Spleen (tissue), 11 donors: ENCODE measurements at regions not wholly inside any gene's neighbourhood (a gene's known extent, or its start where the extent isn't known, plus 50 kb on each side); places are given as distances from the start of the nearest gene placed in this dataset.
"Not testable (repeated sequence)": the region's sequence is repeated elsewhere in the genome, so short reads cannot be mapped to it uniquely, and the experiment has no call there.

Experiments
- DNase-seq: peaks from one replicate; pipeline ENCODE4 v3.0.0-alpha.2; 2020
- H3K27ac ChIP-seq, 8 donors: fragments of 200-600 bp; sonication (generic) in 7 of 8; 1 replicate in 4 of 8; 2 replicates in 4 of 8; pipeline versions ENCODE4 v1.5.0 to v1.8.0; 2016 to 2021; ENCODE audit warnings: inconsistent platforms in 4 of 8, mild to moderate bottlenecking in 4 of 8, moderate library complexity in 1 of 8
- H3K27me3 ChIP-seq, 7 donors: fragments of 200-600 bp; sonication (generic) in 6 of 7; replicated peaks in 1 of 7; 1 replicate in 4 of 7; 2 replicates in 3 of 7; pipeline versions ENCODE4 v1.5.0 to v1.8.0; 2016 to 2021; ENCODE audit warnings: inconsistent platforms in 3 of 7, mild to moderate bottlenecking in 1 of 7
- H3K36me3 ChIP-seq, 6 donors: fragments of 200-600 bp; sonication (generic) in 5 of 6; 1 replicate in 4 of 6; 2 replicates in 2 of 6; pipeline versions ENCODE4 v1.5.0 to v1.8.0; 2016 to 2021; ENCODE audit warnings: inconsistent platforms in 2 of 6
- H3K4me1 ChIP-seq, 6 donors: fragments of 200-600 bp; sonication (generic) in 5 of 6; 1 replicate in 3 of 6; 2 replicates in 3 of 6; pipeline versions ENCODE4 v1.5.0 to v1.8.0; 2016 to 2021; ENCODE audit warnings: inconsistent platforms in 3 of 6
- H3K4me3 ChIP-seq, 8 donors: fragments of 200-600 bp; sonication (generic) in 7 of 8; 1 replicate in 4 of 8; 2 replicates in 4 of 8; pipeline versions ENCODE4 v1.5.0 to v1.8.0; 2016 to 2021; ENCODE audit warnings: inconsistent platforms in 4 of 8, mild to moderate bottlenecking in 4 of 8, moderate library complexity in 2 of 8
- H3K9me3 ChIP-seq, 8 donors: fragments of 200-600 bp; sonication (generic) in 7 of 8; 1 replicate in 4 of 8; 2 replicates in 4 of 8; pipeline versions ENCODE4 v1.5.0 to v1.8.0; 2016 to 2021; ENCODE audit warnings: inconsistent platforms in 4 of 8
- POLR2A ChIP-seq, 3 donors: fragments of 450-650 bp; IDR thresholded peaks; one replicate each; pipeline ENCODE4 v1.5.1; 2017; ENCODE audit warnings: antibody characterized with exemption in 3 of 3, mild to moderate bottlenecking in 1 of 3
- POLR2AphosphoS5 ChIP-seq, 3 donors: sonication (generic); formaldehyde crosslinking; IDR thresholded peaks; one replicate each; pipeline ENCODE4 v1.5.1; 2017; ENCODE audit warnings: antibody characterized with exemption in 3 of 3
- WGBS, 5 donors: extraction: QIAGEN DNeasy Blood & Tissue Kit in 3 of 5; methylation state at CpG; one replicate each; pipeline versions ENCODE4 v1.1.5 to v1.1.7; 2013 to 2018; 5-methylcytosine and 5-hydroxymethylcytosine counted together
- intact Hi-C: fragments of 100-400 bp; cut with DNase I; formaldehyde crosslinking; loops from one replicate; pipeline ENCODE4 v1.15.0; 2023; ENCODE audit warnings: low total_unique reads
- TF ChIP-seq, protein P1 (sequence below), 11 experiments: fragments of 200-600 bp in 7 of 11; fragments of 450-650 bp in 4 of 11; sonication (generic) in 4 of 11; IDR thresholded peaks in 8 of 11; conservative IDR thresholded peaks in 3 of 11; 1 replicate in 7 of 11; 2 replicates in 4 of 11; pipeline versions ENCODE4 v1.4.0 to v1.8.0; 2016 to 2021; ENCODE audit warnings: antibody characterized with exemption in 11 of 11, inconsistent platforms in 4 of 11, mild to moderate bottlenecking in 1 of 11
- donor health status: healthy with polysubstance abuse.
- donor health status: DM: no; HTN: no; CAD: no; lungs with moderate emphysema.
- donor health status: DM: no; HTN: no; CAD: no.
- donor health status: Bipolar disorder and iron deficiency.
- donor health status: healthy.
- donor health status: DM: no; HTN: no; CAD: no.
- donor health status: DM: yes; HTN: yes; CAD: no.

DNA sequence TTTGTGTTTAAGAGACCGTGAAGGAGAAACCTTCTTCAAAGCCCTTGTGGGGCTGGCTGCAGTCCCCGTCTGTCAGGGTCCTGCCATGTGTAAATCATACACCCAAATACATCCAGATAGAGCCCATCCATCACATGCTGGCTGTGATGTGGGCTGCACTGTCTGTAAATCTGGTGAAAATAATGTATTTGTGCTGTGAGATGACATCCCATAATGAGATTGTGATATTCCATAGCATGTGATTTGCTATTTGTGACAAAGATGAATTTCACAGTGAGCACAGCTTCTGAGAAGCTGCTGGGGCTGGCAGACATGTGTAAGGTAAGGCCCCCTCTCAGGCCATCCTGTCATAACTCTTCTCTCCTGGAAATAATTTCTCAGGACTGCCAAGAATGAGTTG, 114.3 kb upstream of the MB21D2 start:
- no peak for DNase-seq
- Histone ChIP-seq H3K36me3 (no peaks in the 10 kb centered on the region), H3K27me3 (peaks cover 0 to 11% (median 0%) of the 10 kb centered on the region in 7 donors), H3K4me3 (no peak overlapping the region), H3K4me1 (no peaks in the 10 kb centered on the region), H3K27ac (no peak overlapping the region), H3K9me3 (no peaks in the 10 kb centered on the region)
- WGBS, 5 donors: 54 to 62% (median 60%) methylated on average over 2 of the region's 2 CpGs
- intact Hi-C loops: no loop called here
- TF ChIP-seq POLR2A (IDR thresholded peaks at IDR 0.05): no peak
- TF ChIP-seq, protein P1, sequence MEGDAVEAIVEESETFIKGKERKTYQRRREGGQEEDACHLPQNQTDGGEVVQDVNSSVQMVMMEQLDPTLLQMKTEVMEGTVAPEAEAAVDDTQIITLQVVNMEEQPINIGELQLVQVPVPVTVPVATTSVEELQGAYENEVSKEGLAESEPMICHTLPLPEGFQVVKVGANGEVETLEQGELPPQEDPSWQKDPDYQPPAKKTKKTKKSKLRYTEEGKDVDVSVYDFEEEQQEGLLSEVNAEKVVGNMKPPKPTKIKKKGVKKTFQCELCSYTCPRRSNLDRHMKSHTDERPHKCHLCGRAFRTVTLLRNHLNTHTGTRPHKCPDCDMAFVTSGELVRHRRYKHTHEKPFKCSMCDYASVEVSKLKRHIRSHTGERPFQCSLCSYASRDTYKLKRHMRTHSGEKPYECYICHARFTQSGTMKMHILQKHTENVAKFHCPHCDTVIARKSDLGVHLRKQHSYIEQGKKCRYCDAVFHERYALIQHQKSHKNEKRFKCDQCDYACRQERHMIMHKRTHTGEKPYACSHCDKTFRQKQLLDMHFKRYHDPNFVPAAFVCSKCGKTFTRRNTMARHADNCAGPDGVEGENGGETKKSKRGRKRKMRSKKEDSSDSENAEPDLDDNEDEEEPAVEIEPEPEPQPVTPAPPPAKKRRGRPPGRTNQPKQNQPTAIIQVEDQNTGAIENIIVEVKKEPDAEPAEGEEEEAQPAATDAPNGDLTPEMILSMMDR (IDR thresholded peaks at IDR 0.05 in 8 of 11, conservative IDR thresholded peaks at IDR 0.05 in 3 of 11): no peak
- TF ChIP-seq POLR2AphosphoS5 (IDR thresholded peaks at IDR 0.05): no peak

DNA sequence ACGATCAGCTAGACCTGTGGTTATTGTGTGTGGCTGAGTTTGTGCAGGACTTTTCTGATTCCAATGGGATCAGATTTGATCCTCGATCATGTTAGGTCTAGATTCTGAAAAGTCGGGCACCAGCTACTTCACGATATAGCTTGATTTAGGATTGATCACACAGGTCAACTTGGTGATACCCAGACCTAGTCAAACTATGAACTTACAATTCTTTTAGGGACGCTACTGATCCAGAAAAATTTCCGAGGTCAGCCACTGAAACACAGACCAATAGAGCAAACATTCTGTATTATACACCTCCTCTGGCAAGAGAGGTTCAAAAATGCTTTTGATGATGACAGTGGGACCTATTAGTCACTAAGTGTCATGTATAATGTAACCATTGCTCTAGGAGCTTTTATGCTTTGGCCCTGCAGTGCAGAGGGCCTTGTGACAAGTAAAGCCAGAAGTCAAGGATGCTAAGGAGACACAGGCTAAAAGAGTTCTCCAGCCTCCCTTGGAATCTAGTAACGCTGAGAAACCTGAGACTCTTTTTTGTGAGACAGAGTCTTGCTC, 115.6 kb upstream of the MB21D2 start:
- intact Hi-C loops: no loop called here
- no peak overlapping the region for H3K27ac ChIP-seq
- TF ChIP-seq POLR2A (IDR thresholded peaks at IDR 0.05) (no peak), POLR2AphosphoS5 (IDR thresholded peaks at IDR 0.05) (no peak)
- TF ChIP-seq, protein P1 (IDR thresholded peaks at IDR 0.05 in 8 of 11, conservative IDR thresholded peaks at IDR 0.05 in 3 of 11): no peak
- WGBS, 5 donors: 84 to 93% (median 89%) methylated on average over 7 of the region's 7 CpGs
- no peaks in the 10 kb centered on the region for H3K36me3 ChIP-seq
- no peaks in the 10 kb centered on the region for H3K4me1 ChIP-seq
- DNase-seq: no peak
- peaks cover 0 to 11% (median 0%) of the 10 kb centered on the region in 7 donors for H3K27me3 ChIP-seq
- H3K4me3 ChIP-seq: no peak overlapping the region
- peaks cover 0 to 8% (median 2%) of the 10 kb centered on the region in 8 donors for H3K9me3 ChIP-seq

DNA sequence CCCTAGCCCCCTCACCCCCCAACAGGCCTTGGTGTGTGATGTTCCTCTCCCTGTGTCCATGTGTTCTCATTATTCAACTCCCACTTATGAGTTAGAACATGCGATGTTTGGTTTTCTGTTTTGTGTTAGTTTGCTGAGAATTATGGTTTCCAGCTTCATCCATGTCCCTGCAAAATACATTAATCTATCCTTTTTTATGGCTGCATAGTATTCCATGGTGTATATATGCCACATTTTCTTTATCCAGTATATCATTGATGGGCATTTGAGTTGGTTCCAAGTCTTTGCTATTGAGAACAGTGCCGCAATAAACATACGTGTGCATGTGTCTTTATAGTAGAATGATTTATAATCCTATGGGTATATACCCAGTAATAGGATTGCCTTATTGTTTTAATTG, 120.2 kb upstream of the MB21D2 start:
- H3K4me3 ChIP-seq, H3K4me1 ChIP-seq, intact Hi-C loops, H3K27ac ChIP-seq, H3K9me3 ChIP-seq, H3K27me3 ChIP-seq, DNase-seq, H3K36me3 ChIP-seq: not testable (repeated sequence)
- 92 to 97% (median 95%) methylated on average over 3 of the region's 3 CpGs for WGBS, 5 donors

DNA sequence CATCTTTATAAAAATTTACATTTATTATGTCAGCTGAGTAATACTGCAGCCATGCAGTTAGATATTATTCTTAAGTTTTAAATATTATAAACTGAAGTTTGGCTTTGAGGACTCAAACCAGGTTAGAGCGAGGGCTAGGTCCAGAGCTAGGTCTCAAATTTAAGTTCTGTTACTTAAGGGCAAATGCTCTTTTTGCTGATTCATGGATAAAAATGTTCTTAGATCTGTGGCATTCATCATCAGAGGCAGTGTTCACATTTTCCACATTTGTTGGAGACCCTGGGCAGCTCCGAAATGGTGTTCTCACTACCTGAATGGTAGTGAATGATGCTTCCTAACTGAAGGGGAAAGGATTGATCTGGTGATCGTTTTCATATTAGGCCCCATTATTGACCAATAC, 121.4 kb upstream of the MB21D2 start:
- no peaks in the 10 kb centered on the region for H3K27me3 ChIP-seq
- H3K27ac ChIP-seq: no peak overlapping the region
- H3K4me1 ChIP-seq: no peaks in the 10 kb centered on the region
- WGBS, 5 donors: 83 to 92% (median 90%) methylated on average over 3 of the region's 3 CpGs
- H3K4me3 ChIP-seq: no peak overlapping the region
- intact Hi-C loops: no loop called here
- no peak for TF ChIP-seq POLR2AphosphoS5 (IDR thresholded peaks at IDR 0.05)
- TF ChIP-seq, protein P1 (IDR thresholded peaks at IDR 0.05 in 8 of 11, conservative IDR thresholded peaks at IDR 0.05 in 3 of 11): no peak
- TF ChIP-seq POLR2A (IDR thresholded peaks at IDR 0.05): no peak
- no peak for DNase-seq
- H3K36me3 ChIP-seq: no peaks in the 10 kb centered on the region
- H3K9me3 ChIP-seq: peaks cover 0 to 8% (median 2%) of the 10 kb centered on the region in 8 donors
